H1 (cell line): ENCODE measurements at regions not wholly inside any gene's neighbourhood (a gene's known extent, or its start where the extent isn't known, plus 50 kb on each side); places are given as distances from the start of the nearest gene placed in this dataset.

Source experiments
- CTCF ChIA-PET: fragments of 300-600 bp; sonication (Branson Sonifier 250); formaldehyde crosslinking; loops from one replicate; lab custom pipeline; 2021; ENCODE audit not compliant: partially characterized antibody; lab: Charles Lee
- POLR2A ChIA-PET: fragments of 300-600 bp; sonication (Branson Sonifier 250); formaldehyde crosslinking; loops from one replicate; lab custom pipeline; 2021; ENCODE audit warnings: inconsistent platforms; ENCODE audit not compliant: partially characterized antibody; lab: Charles Lee
- DNase-seq, 2 experiments: peaks; one replicate each; pipeline versions ENCODE4 v3.0.0 to v3.0.0-alpha.2; 2010 to 2022; ENCODE audit warnings: low spot score in 2 of 2, low read depth in 1 of 2, mixed read lengths in 1 of 2
- FAIRE-seq: peaks from 2 replicates; lab custom pipeline; 2011; peaks lifted over from hg19 to GRCh38; lab: Jason Lieb, UNC
- H2AFZ ChIP-seq: 2 replicates; pipeline ENCODE4 v1.8.1; 2012; ENCODE audit warnings: low read length, inconsistent platforms
- H2AK5ac ChIP-seq: 2 replicates; pipeline ENCODE4 v1.6.1; 2013; ENCODE audit warnings: low read depth, low read length
- H2BK120ac ChIP-seq: replicated peaks from 2 replicates; pipeline ENCODE3; 2013; ENCODE audit warnings: low read depth, low read length, inconsistent platforms
- H2BK12ac ChIP-seq: 2 replicates; pipeline ENCODE4 v1.6.1; 2013; ENCODE audit warnings: low read depth, low read length
- H2BK15ac ChIP-seq: 2 replicates; pipeline ENCODE4 v1.6.1; 2013; ENCODE audit warnings: low read length
- H2BK20ac ChIP-seq: 2 replicates; pipeline ENCODE4 v1.6.1; 2013; ENCODE audit warnings: low read length
- H2BK5ac ChIP-seq: 2 replicates; pipeline ENCODE4 v1.6.1; 2013; ENCODE audit warnings: low read depth, low read length
- H3K14ac ChIP-seq: 2 replicates; pipeline ENCODE4 v1.6.1; 2013; ENCODE audit warnings: inconsistent platforms; ENCODE audit not compliant: insufficient read length
- H3K18ac ChIP-seq: 2 replicates; pipeline ENCODE4 v1.6.1; 2013; ENCODE audit warnings: low read length; ENCODE audit errors: extremely low read depth
- H3K23ac ChIP-seq: 2 replicates; pipeline ENCODE4 v1.6.1; 2013; ENCODE audit warnings: inconsistent platforms; ENCODE audit not compliant: insufficient read length
- H3K23me2 ChIP-seq: 2 replicates; pipeline ENCODE4 v1.6.1; 2013; ENCODE audit warnings: low read depth, low read length
- H3K27ac ChIP-seq: 2 replicates; pipeline ENCODE4 v1.6.1; 2011; ENCODE audit warnings: low read depth, low read length, inconsistent platforms
- H3K27me3 ChIP-seq, 4 experiments: replicated peaks in 1 of 4; 1 replicate in 1 of 4; 2 replicates in 3 of 4; pipeline versions ENCODE4 v1.6.1 to v1.8.1; 2011 to 2013; ENCODE audit warnings: low read length in 3 of 4, mild to moderate bottlenecking in 3 of 4, inconsistent platforms in 2 of 4, mixed read lengths in 2 of 4, moderate library complexity in 1 of 4; ENCODE audit not compliant: control insufficient read depth in 3 of 4, insufficient read depth in 3 of 4; ENCODE audit errors: extremely low read depth in 1 of 4
- H3K36me3 ChIP-seq, 4 experiments: 2 replicates each; pipeline versions ENCODE4 v1.6.1 to v1.8.1; 2011 to 2013; ENCODE audit warnings: mild to moderate bottlenecking in 4 of 4, low read length in 3 of 4, moderate library complexity in 2 of 4, control low read depth in 1 of 4, inconsistent platforms in 1 of 4; ENCODE audit not compliant: insufficient read depth in 4 of 4, control insufficient read depth in 2 of 4
- H3K4ac ChIP-seq: replicated peaks from 2 replicates; pipeline ENCODE3; 2013; ENCODE audit warnings: low read length, low read depth, mixed read lengths, inconsistent platforms; ENCODE audit not compliant: insufficient read length
- H3K4me1 ChIP-seq, 4 experiments: replicated peaks in 1 of 4; 1 replicate in 1 of 4; 2 replicates in 3 of 4; pipeline versions ENCODE4 v1.6.1 to v1.8.1; 2011 to 2013; ENCODE audit warnings: low read length in 3 of 4, inconsistent platforms in 2 of 4, mixed read lengths in 1 of 4; ENCODE audit not compliant: insufficient read depth in 4 of 4, control insufficient read depth in 3 of 4
- H3K4me2 ChIP-seq, 2 experiments: 2 replicates each; pipeline versions ENCODE4 v1.6.1 to v1.8.1; 2011 to 2013; ENCODE audit warnings: low read depth in 2 of 2, low read length in 2 of 2, control low read depth in 1 of 2, inconsistent platforms in 1 of 2, mild to moderate bottlenecking in 1 of 2; ENCODE audit not compliant: insufficient read depth in 1 of 2
- H3K4me3 ChIP-seq, 4 experiments: fragments of 200-600, 300-600 bp in 1 of 4; sonication (generic), shearing (Covaris generic), sonication (Bioruptor Twin) in 1 of 4; 2 replicates each; pipeline versions ENCODE4 v1.5.1 to v1.8.1; 2011 to 2016; ENCODE audit warnings: low read length in 4 of 4, low read depth in 3 of 4, control low read depth in 2 of 4, inconsistent platforms in 2 of 4, mild to moderate bottlenecking in 2 of 4, mixed read lengths in 1 of 4, moderate library complexity in 1 of 4; ENCODE audit not compliant: insufficient read depth in 2 of 4; ENCODE audit errors: extremely low read depth in 1 of 4
- H3K56ac ChIP-seq: replicated peaks from 2 replicates; pipeline ENCODE3; 2013; ENCODE audit warnings: low read depth, mild to moderate bottlenecking, mixed read lengths, low read length, inconsistent platforms; ENCODE audit not compliant: insufficient read length
- H3K79me1 ChIP-seq: 2 replicates; pipeline ENCODE4 v1.6.1; 2013; ENCODE audit warnings: low read depth, low read length, control low read depth
- H3K79me2 ChIP-seq, 2 experiments: 2 replicates each; pipeline versions ENCODE4 v1.6.1 to v1.8.1; 2012 to 2013; ENCODE audit warnings: low read length in 2 of 2, mild to moderate bottlenecking in 2 of 2, inconsistent platforms in 1 of 2; ENCODE audit not compliant: insufficient read depth in 2 of 2, control insufficient read depth in 1 of 2
- H3K9ac ChIP-seq, 4 experiments: replicated peaks in 1 of 4; 1 replicate in 1 of 4; 2 replicates in 3 of 4; pipeline versions ENCODE4 v1.6.1 to v1.8.1; 2011 to 2013; ENCODE audit warnings: low read depth in 3 of 4, low read length in 3 of 4, control low read depth in 2 of 4, mild to moderate bottlenecking in 2 of 4, moderate library complexity in 2 of 4, inconsistent platforms in 1 of 4; ENCODE audit errors: extremely low read depth in 1 of 4
- H3K9me3 ChIP-seq, 2 experiments: 2 replicates each; pipeline versions ENCODE4 v1.6.1 to v1.8.1; 2012 to 2013; ENCODE audit warnings: mild to moderate bottlenecking in 2 of 2, moderate library complexity in 2 of 2, control low read depth in 1 of 2, inconsistent platforms in 1 of 2, low read depth in 1 of 2, low read length in 1 of 2, mixed read lengths in 1 of 2; ENCODE audit not compliant: insufficient read depth in 2 of 2
- H4K20me1 ChIP-seq, 2 experiments: replicated peaks in 1 of 2; 2 replicates each; pipeline versions ENCODE3 to v1.8.1; 2011 to 2013; ENCODE audit warnings: inconsistent platforms in 2 of 2, low read length in 2 of 2, mild to moderate bottlenecking in 1 of 2; ENCODE audit not compliant: insufficient read depth in 2 of 2, control insufficient read depth in 1 of 2
- H4K5ac ChIP-seq: 2 replicates; pipeline ENCODE4 v1.6.1; 2013; ENCODE audit warnings: low read length, low read depth, mixed read lengths, inconsistent platforms; ENCODE audit not compliant: insufficient read length
- H4K8ac ChIP-seq: 2 replicates; pipeline ENCODE4 v1.8.0; 2013; ENCODE audit warnings: mild to moderate bottlenecking, moderate library complexity, low read length, inconsistent platforms; ENCODE audit not compliant: insufficient read depth; ENCODE audit errors: extremely low read depth
- H4K91ac ChIP-seq: replicated peaks from 2 replicates; pipeline ENCODE3; 2013; ENCODE audit warnings: low read length, mixed read lengths, inconsistent platforms; ENCODE audit not compliant: insufficient read length
- BCL11A ChIP-seq, 2 experiments: IDR thresholded peaks; one replicate each; pipeline ENCODE4 v1.6.1; 2011; ENCODE audit warnings: low read depth in 2 of 2, low read length in 2 of 2, mild to moderate bottlenecking in 2 of 2
- BRCA1 ChIP-seq: IDR thresholded peaks from 2 replicates; pipeline ENCODE4 v1.6.1; 2012; ENCODE audit warnings: low read depth, low read length, improper control_type of control experiment
- CTCF ChIP-seq, 3 experiments: IDR thresholded peaks; 1 replicate in 2 of 3; 2 replicates in 1 of 3; pipeline versions ENCODE4 v1.5.1 to v1.6.1; 2011; ENCODE audit warnings: low read length in 3 of 3, mild to moderate bottlenecking in 3 of 3, inconsistent platforms in 2 of 3, low read depth in 1 of 3, moderate library complexity in 1 of 3; ENCODE audit not compliant: insufficient read depth in 1 of 3; ENCODE audit errors: control extremely low read depth in 1 of 3
- GABPA ChIP-seq: IDR thresholded peaks from 2 replicates; pipeline ENCODE4 v1.6.1; 2011; ENCODE audit warnings: mild to moderate bottlenecking, low read length, moderate library complexity, borderline replicate concordance; ENCODE audit not compliant: insufficient read depth
- HDAC2 ChIP-seq, 2 experiments: fragments of 300-600 bp in 1 of 2; sonication (generic) in 1 of 2; IDR thresholded peaks; 2 replicates each; pipeline ENCODE4 v1.6.1; 2011 to 2012; ENCODE audit warnings: low read depth in 2 of 2, low read length in 2 of 2, mild to moderate bottlenecking in 2 of 2, moderate library complexity in 2 of 2, borderline replicate concordance in 1 of 2, inconsistent platforms in 1 of 2
- MAFK ChIP-seq: IDR thresholded peaks from 2 replicates; pipeline ENCODE4 v1.6.1; 2012; ENCODE audit warnings: low read depth, mild to moderate bottlenecking, improper control_type of control experiment, low read length
- PHF8 ChIP-seq: fragments of 200-600 bp; sonication (generic); conservative IDR thresholded peaks from 2 replicates; pipeline ENCODE4 v1.7.1; 2012; ENCODE audit warnings: low read depth, mild to moderate bottlenecking, inconsistent platforms, low read length, moderate library complexity
- RAD21 ChIP-seq, 2 experiments: IDR thresholded peaks in 1 of 2; conservative IDR thresholded peaks in 1 of 2; 2 replicates each; pipeline ENCODE4 v1.6.1; 2011; ENCODE audit warnings: low read depth in 2 of 2, low read length in 2 of 2, improper control_type of control experiment in 1 of 2, inconsistent platforms in 1 of 2, mild to moderate bottlenecking in 1 of 2, moderate library complexity in 1 of 2
- RXRA ChIP-seq: IDR thresholded peaks from 2 replicates; pipeline ENCODE4 v1.6.1; 2011; ENCODE audit warnings: low read depth, mild to moderate bottlenecking, low read length, moderate library complexity; ENCODE audit not compliant: insufficient read depth
- SAP30 ChIP-seq: fragments of 300-600 bp; sonication (generic); IDR thresholded peaks from 2 replicates; pipeline ENCODE4 v1.7.1; 2012; ENCODE audit warnings: low read length, moderate library complexity, mild to moderate bottlenecking, inconsistent platforms; ENCODE audit not compliant: insufficient read depth, insufficient replicate concordance
- SIRT6 ChIP-seq: IDR thresholded peaks from one replicate; pipeline ENCODE4 v1.7.1; 2012; ENCODE audit warnings: low read length, inconsistent platforms
- WGBS, 2 experiments: shearing (Covaris generic) in 1 of 2; methylation state at CpG; one replicate each; pipeline versions ENCODE4 v1.1.6 to v1.1.7; 2013 to 2015; ENCODE audit warnings: low lambda C conversion rate in 2 of 2, mixed read lengths in 2 of 2, inconsistent platforms in 1 of 2, low coverage in 1 of 2, missing lambda C conversion rate in 1 of 2; ENCODE audit not compliant: insufficient replicate concordance in 2 of 2, insufficient coverage in 1 of 2, insufficient read length in 1 of 2; ENCODE audit errors: extremely low coverage in 1 of 2, missing lambda C conversion rate in 1 of 2; 5-methylcytosine and 5-hydroxymethylcytosine counted together

GRCh38 chr4:96845819-96846218, 1005.9 kb downstream of the PDHA2 start:
- Histone ChIP-seq H3K23ac (no peak overlapping the region), H2BK20ac (no peak overlapping the region), H3K4me1 (no peaks in the 10 kb centered on the region), H2BK120ac (no peak overlapping the region), H2BK15ac (no peak overlapping the region), H3K36me3 (no peaks in the 10 kb centered on the region), H3K4me3 (no peak overlapping the region), H3K79me2 (no peaks in the 10 kb centered on the region), H3K23me2 (no peaks in the 10 kb centered on the region), H3K9me3 (no peaks in the 10 kb centered on the region), H3K4ac (no peak overlapping the region), H3K56ac (no peak overlapping the region), H2BK12ac (no peak overlapping the region), H3K9ac (no peak overlapping the region), H3K4me2 (no peak overlapping the region), H3K27me3 (no peaks in the 10 kb centered on the region), H3K27ac (no peak overlapping the region), H3K18ac (no peak overlapping the region), H4K91ac (no peak overlapping the region), H4K20me1 (no peaks in the 10 kb centered on the region), H2AK5ac (no peak overlapping the region), H4K5ac (no peak overlapping the region), H2AFZ (no peak overlapping the region), H2BK5ac (no peak overlapping the region), H4K8ac (no peak overlapping the region), H3K79me1 (no peaks in the 10 kb centered on the region), H3K14ac (no peak overlapping the region)
- CTCF ChIA-PET, result interaction anchor here (1.0 kb wide), 1 partner anchor 174 kb away, joined by 3 read pairs; no protein-coding TSS in a partner anchor
- 97% methylated on average over 2 of the region's 2 CpGs; no CpG with 5 or more reads in 1 of the 2 experiments for WGBS, 2 experiments
- DNase-seq, result no peak
- FAIRE-seq, result no peak
- POLR2A ChIA-PET, result no interaction called here
- no peak for TF ChIP-seq PHF8
- no peak for TF ChIP-seq RXRA
- TF ChIP-seq SIRT6, result no peak
- no peak for TF ChIP-seq MAFK
- no peak for TF ChIP-seq BRCA1
- no peak for TF ChIP-seq HDAC2 (IDR thresholded peaks at IDR 0.05; ENCODE audit: borderline replicate concordance in 1 of 2, low read depth in 2 of 2, low read length in 2 of 2)
- TF ChIP-seq GABPA, result no peak
- no peak for TF ChIP-seq BCL11A (IDR thresholded peaks at IDR 0.05; ENCODE audit: low read depth in 2 of 2, low read length in 2 of 2)
- TF ChIP-seq CTCF (IDR thresholded peaks at IDR 0.05; ENCODE audit: control extremely low read depth in 1 of 3, insufficient read depth in 1 of 3, low read depth in 1 of 3, low read length in 3 of 3), result no peak
- no peak for TF ChIP-seq SAP30
- no peak for TF ChIP-seq RAD21 (IDR thresholded peaks at IDR 0.05 in 1 of 2, conservative IDR thresholded peaks at IDR 0.05 in 1 of 2; ENCODE audit: low read depth in 2 of 2, low read length in 2 of 2)
